H7 (cell line): ENCODE measurements at regions not wholly inside any gene's neighbourhood (a gene's known extent, or its start where the extent isn't known, plus 50 kb on each side); places are given as distances from the start of the nearest gene placed in this dataset.

ENCODE experiments used
- DNase-seq: peaks from one replicate; pipeline ENCODE4 v3.0.0; 2012
- H3K27me3 ChIP-seq: 2 replicates; pipeline ENCODE4 v1.6.0; 2011; ENCODE audit warnings: mild to moderate bottlenecking, low read length; ENCODE audit not compliant: control insufficient read depth, insufficient read depth
- H3K36me3 ChIP-seq: replicated peaks from 2 replicates; pipeline ENCODE4 v1.5.1; 2011; ENCODE audit warnings: low read length; ENCODE audit not compliant: control insufficient read depth, insufficient read depth
- H3K4me3 ChIP-seq: 2 replicates; pipeline ENCODE4 v1.5.1; 2011; ENCODE audit warnings: low read depth, mild to moderate bottlenecking, control low read depth, low read length, moderate library complexity; ENCODE audit not compliant: insufficient read depth

DNA sequence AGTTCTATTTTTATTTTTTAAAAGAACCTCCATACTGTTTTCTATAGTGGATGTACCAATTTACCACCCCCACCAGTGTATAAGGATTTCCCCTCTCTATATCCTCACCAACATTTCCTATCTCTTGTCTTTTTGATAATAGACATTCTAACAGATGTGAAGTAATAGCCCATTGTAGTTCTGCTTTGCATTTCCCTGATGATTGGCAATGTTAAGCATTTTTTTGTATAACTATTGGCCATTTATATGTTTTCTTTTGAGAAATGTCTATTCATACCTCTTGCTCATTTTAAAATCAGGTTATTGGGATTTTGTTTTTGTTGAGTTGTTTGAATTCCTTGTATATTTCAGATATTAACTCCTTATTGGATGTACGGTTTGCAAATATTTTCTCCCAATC lies 251.1 kb upstream of the HTR2C start:
- Histone ChIP-seq H3K27me3 (no peaks in the 10 kb centered on the region), H3K36me3 (no peaks in the 10 kb centered on the region), H3K4me3 (no peak overlapping the region)
- DNase-seq: no peak

DNA sequence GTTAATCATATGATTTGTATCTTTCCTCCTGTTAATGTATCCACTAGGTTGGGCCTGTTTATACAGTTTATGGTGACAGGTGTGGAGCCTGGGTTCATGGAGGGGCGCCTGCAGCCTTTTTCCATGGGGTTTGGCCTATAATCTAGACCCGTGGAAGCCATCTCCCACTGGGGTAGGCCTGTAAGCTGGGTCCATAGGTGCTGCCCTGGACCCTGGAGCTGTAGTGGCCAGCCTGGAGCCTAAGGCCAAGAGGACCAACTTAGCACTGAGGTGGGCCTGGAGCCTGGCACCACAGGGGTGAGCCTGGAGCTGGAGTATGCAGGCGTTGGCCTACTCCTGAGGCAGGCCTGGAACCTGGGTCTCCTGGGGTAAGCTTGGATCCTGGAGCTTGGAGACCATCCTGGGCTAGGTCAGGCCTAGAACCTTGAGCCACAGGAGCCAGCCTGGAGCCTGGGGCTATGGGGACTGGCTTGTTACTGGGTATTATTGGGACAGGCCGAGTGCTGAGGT lies 249.4 kb upstream of the HTR2C start:
- H3K4me3 ChIP-seq: no peak overlapping the region
- no peaks in the 10 kb centered on the region for H3K27me3 ChIP-seq
- DNase-seq: no peak
- H3K36me3 ChIP-seq: no peaks in the 10 kb centered on the region

DNA sequence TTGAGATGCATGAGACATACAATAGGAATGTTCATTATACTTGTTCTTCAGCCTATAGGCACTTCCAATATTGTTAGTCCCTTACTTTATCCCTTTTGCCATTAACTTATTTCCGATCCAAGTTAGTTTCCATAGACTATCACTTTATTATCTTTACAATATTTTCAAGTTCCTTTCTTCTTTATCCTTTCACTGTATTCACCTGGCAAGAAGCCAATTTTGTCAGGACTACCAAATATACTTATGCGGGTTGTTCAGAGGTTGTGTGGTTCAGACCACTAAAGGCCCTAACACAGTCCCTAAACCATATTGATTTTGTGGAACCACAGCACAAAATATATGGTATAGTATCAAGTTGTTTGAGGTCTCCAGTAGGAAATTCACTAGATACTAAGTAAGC lies 245.0 kb upstream of the HTR2C start:
- Histone ChIP-seq H3K27me3 (no peaks in the 10 kb centered on the region), H3K36me3 (no peaks in the 10 kb centered on the region), H3K4me3 (no peak overlapping the region)
- DNase-seq: no peak

DNA sequence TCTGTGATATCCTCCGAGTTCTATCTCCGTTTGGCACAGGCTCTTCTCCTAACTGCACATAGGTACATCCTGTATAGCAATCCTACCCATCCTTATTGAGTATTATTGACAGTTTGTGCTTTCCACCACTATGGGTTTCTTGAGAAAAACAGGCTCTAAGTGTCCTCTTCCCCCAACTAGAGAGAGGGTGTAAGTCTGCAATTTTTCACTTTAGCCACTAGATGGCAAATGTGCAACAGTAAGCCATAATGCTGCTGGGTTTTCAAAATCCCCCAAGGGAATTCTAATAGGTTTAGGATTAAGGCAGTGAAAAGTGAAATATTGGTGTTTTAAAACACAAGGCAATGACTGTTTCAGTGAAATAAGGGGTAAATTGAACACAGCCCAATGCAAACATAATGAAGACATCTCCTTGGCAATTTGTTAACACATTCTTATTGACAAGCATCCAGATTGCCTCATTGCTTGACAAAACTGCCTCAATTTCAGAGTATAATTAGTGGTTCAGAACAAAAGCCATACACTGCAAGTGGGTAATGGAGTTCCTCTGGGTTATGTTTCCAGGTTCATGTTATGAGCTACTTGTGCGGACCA lies 239.0 kb upstream of the HTR2C start:
- no peak overlapping the region for H3K4me3 ChIP-seq
- H3K36me3 ChIP-seq: no peaks in the 10 kb centered on the region
- H3K27me3 ChIP-seq: no peaks in the 10 kb centered on the region
- DNase-seq: peak; percentile 2

DNA sequence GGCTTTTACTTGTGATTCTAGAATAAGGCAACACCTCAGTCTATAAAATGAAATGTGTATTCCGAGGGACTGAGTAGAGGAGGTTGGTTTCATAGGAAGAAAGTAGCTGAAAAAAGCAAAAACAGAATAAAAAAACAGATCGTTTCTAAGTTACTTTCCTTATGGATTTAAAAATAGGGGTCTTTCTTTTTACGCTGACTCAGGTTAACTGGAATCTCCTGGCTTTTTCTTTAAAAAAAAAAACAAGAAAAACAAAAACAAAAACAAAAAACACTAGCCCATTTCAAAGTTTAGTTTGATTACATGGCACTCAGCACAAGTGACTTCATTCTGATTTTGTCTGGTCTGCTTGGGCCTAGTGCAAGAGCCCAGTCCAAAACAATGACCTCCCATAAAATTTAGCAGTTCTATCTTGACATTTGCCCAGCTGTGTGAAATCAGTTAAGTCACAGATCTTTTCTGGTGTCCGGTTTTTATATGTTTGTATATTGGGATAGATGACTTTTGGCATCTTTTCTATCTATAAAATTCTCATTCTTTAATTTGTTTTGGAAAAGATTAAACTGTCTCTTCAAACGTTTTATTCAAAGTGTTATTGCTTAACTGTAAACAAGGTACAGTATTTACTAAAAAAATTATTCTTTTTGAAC lies 222.7 kb upstream of the HTR2C start:
- Histone ChIP-seq H3K27me3 (no peaks in the 10 kb centered on the region), H3K4me3 (no peak overlapping the region), H3K36me3 (no peaks in the 10 kb centered on the region)
- no peak for DNase-seq

DNA sequence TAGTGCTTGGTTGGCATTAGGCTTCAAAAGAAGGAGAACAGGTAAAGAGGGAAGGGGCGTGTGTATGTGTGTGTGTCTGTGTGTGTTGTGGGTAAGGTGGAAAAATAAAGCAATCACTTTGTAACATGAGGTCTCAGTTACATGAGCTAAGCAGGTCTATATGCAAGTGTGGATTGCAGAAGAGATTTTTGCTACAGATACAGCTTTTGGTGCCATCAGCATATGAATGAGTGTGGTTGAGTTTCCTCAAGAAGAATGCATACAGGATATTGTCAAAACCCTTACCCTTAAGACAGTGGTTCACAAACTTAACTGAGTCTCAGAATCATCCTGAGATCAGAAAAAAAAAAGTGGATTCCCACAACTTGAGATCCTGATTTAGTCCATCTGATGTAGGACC lies 220.5 kb upstream of the HTR2C start:
- no peak for DNase-seq
- no peak overlapping the region for H3K4me3 ChIP-seq
- no peaks in the 10 kb centered on the region for H3K27me3 ChIP-seq
- H3K36me3 ChIP-seq: no peaks in the 10 kb centered on the region

DNA sequence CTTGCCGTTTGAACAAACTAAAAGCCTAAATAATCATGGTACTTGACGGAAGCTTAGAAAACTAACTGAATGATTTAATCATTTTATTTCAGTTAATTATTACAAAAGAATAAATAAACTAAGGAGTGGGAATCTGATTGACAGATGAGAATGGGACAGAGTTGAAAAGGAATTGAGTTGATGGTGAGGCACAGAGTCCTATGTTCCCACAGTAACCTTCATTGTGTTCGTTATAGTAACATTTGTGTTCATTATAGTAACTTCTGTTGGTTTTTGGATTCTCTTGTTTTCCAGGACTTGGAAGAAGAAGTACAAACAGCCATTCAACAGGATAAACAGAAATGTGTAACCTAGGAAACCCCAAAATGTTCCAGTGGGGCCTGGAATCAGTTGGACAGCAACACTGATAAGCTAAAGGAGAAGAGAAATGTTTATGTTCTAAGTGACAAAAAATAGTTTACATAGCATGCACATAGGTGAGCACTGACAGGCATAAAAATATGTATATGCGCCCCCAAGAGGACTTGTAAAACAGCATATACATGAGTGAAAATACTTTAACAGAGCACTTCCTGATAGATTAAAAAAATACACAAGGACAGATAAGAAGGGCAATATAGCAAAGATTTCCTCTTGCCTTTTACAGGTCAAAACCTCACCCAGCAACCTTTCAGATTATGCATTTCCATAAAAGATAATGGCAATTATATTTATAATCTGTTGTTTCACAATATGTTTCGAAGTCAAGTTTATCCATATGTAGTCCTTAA lies 218.6 kb upstream of the HTR2C start:
- no peak for DNase-seq
- Histone ChIP-seq H3K27me3 (no peaks in the 10 kb centered on the region), H3K36me3 (no peaks in the 10 kb centered on the region), H3K4me3 (no peak overlapping the region)

DNA sequence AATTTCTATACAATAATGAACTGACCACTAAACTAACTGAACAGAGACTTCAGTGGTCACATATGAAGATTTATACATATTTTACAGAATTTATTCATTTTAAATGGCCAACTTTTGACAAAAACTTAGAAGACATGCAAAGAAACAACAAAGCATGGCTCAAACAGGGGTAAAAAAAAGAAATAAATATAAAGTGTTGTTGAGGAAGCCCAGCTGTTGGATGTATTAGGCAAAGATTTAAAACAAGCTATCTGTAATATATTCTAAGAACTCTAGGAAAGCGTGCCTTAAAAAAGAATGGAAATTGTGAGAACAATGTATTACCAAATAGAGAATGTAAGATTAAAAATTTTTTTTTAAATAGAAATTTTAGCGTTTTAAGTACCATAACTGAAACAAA lies 210.9 kb upstream of the HTR2C start:
- DNase-seq: no peak
- Histone ChIP-seq H3K4me3 (no peak overlapping the region), H3K36me3 (no peaks in the 10 kb centered on the region), H3K27me3 (no peaks in the 10 kb centered on the region)

DNA sequence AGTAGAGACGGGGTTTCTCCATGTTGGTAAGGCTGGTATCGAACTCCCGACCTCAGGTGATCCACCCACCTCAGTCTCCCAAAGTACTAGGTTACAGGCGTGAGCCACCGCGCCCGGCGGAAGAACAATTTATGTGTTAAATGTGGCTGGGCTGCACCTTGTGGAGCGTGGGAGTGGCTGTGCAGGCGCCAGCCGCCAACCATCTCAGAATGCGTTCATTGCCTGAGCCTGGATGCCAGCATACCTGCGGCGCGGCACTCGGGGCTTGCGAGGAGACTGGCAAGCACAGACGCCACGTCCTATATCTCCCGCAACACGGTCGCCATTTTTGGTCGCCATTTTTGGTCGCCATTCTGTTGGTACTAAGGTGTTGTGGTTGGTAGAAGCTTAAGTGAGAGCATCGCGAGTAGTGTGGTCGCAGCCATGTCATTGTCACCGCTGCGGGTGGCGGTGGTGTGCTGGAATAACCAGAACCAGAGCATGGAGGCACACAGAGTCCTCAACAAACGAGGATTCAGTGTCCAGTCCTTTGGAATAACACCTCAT lies 193.6 kb upstream of the HTR2C start:
- no peaks in the 10 kb centered on the region for H3K36me3 ChIP-seq
- H3K4me3 ChIP-seq: no peak overlapping the region
- no peak for DNase-seq
- H3K27me3 ChIP-seq: no peaks in the 10 kb centered on the region
